Skeletal muscle satellite cell (primary cell): ENCODE measurements at regions not wholly inside any gene's neighbourhood (a gene's known extent, or its start where the extent isn't known, plus 50 kb on each side); places are given as distances from the start of the nearest gene placed in this dataset. TPM values are rescaled to one million over a fixed set of nuclear protein-coding genes. Genes with fewer than 3 reads are reported as not detected.

Source experiments
- H3K27me3 ChIP-seq: 2 replicates; pipeline ENCODE4 v1.7.0; 2013; ENCODE audit warnings: low read length; ENCODE audit not compliant: control insufficient read depth, insufficient read depth
- H3K36me3 ChIP-seq: 2 replicates; pipeline ENCODE4 v1.7.0; 2013; ENCODE audit warnings: mild to moderate bottlenecking, control low read depth, low read length; ENCODE audit not compliant: insufficient read depth
- H3K4me1 ChIP-seq: 2 replicates; pipeline ENCODE4 v1.7.0; 2013; ENCODE audit warnings: low read length; ENCODE audit not compliant: control insufficient read depth, insufficient read depth
- H3K4me2 ChIP-seq: 2 replicates; pipeline ENCODE4 v1.7.0; 2013; ENCODE audit warnings: mild to moderate bottlenecking, low read length
- H3K4me3 ChIP-seq: 2 replicates; pipeline ENCODE4 v1.7.0; 2013; ENCODE audit warnings: low read length
- H3K9ac ChIP-seq: 2 replicates; pipeline ENCODE4 v1.7.0; 2013; ENCODE audit warnings: mild to moderate bottlenecking, low read depth, low read length, moderate library complexity
- H3K9me3 ChIP-seq: replicated peaks from 2 replicates; pipeline ENCODE4 v1.7.0; 2013; ENCODE audit warnings: mild to moderate bottlenecking, control low read depth, low read length
- small RNA-seq: library from RNA; depleted of rRNA; stranded (forward); fragments of <200 nt; gene quantifications from one replicate; pipeline ENCODE3, GENCODE V24; 2012

- Histone ChIP-seq H3K36me3 (no peaks in the 10 kb centered on the region), H3K4me2 (no peak overlapping the region), H3K27me3 (no peaks in the 10 kb centered on the region), H3K4me1 (no peaks in the 10 kb centered on the region), H3K9ac (no peak overlapping the region), H3K9me3 (no peaks in the 10 kb centered on the region), H3K4me3 (no peak overlapping the region)
Observed at GRCh38 chr2:80703532-80703931, 399.0 kb upstream of the LRRTM1 start.

- no peaks in the 10 kb centered on the region for H3K27me3 ChIP-seq
- H3K9me3 ChIP-seq: peaks cover 2% of the 10 kb centered on the region
- no peak overlapping the region for H3K4me2 ChIP-seq
- H3K4me1 ChIP-seq: no peaks in the 10 kb centered on the region
- H3K4me3 ChIP-seq: no peak overlapping the region
- H3K9ac ChIP-seq: no peak overlapping the region
- no peaks in the 10 kb centered on the region for H3K36me3 ChIP-seq
Observed at GRCh38 chr2:80700961-80701360, 396.4 kb upstream of the LRRTM1 start.

Small RNA genes lying in the stretch of these regions (small RNA-seq; reads per million reads assigned to genes)
- gene AC013262.1 (not detected), gene AC138623.1 (not detected), gene RF00019 (not detected), gene RN7SL201P (not detected), gene RNA5SP99 (0.98 reads per million, percentile 29 among the genes with 10 or more reads in this experiment), gene RNU6-1312P (0.42 reads per million), gene RNU6-685P (not detected), gene RPL37P10 (not detected)
